Tibial nerve (tissue), 4 donors: ENCODE measurements at regions not wholly inside any gene's neighbourhood (a gene's known extent, or its start where the extent isn't known, plus 50 kb on each side); places are given as distances from the start of the nearest gene placed in this dataset.

Experiments used
- DNase-seq, 2 donors: peaks; one replicate each; pipeline ENCODE4 v3.0.0-alpha.2; 2019; ENCODE audit warnings: low spot score in 2 of 2
- H3K27ac ChIP-seq, 4 donors: fragments of 200-600 bp; sonication (generic) in 3 of 4; one replicate each; pipeline ENCODE4 v1.5.1; 2017 to 2019; ENCODE audit warnings: mild to moderate bottlenecking in 1 of 4
- H3K27me3 ChIP-seq, 2 donors: fragments of 200-600 bp; sonication (generic) in 1 of 2; one replicate each; pipeline versions ENCODE4 v1.5.1 to v1.6.0; 2017 to 2019
- H3K36me3 ChIP-seq, 3 donors: fragments of 200-600 bp; sonication (generic); one replicate each; pipeline ENCODE4 v1.5.1; 2018 to 2019
- H3K4me1 ChIP-seq, 4 donors: fragments of 200-600 bp; sonication (generic) in 3 of 4; one replicate each; pipeline ENCODE4 v1.5.1; 2017 to 2019
- H3K4me3 ChIP-seq, 4 donors: fragments of 200-600 bp; sonication (generic) in 3 of 4; one replicate each; pipeline ENCODE4 v1.5.1; 2017 to 2019; ENCODE audit warnings: mild to moderate bottlenecking in 1 of 4, moderate library complexity in 1 of 4
- H3K9me3 ChIP-seq, 4 donors: fragments of 200-600 bp; sonication (generic) in 3 of 4; one replicate each; pipeline ENCODE4 v1.5.1; 2017 to 2019
- CTCF ChIP-seq, 5 experiments: fragments of 200-600 bp in 3 of 5; fragments of 450-650 bp in 2 of 5; sonication (generic) in 3 of 5; IDR thresholded peaks; one replicate each; pipeline ENCODE4 v1.5.1; 2016 to 2019; ENCODE audit warnings: antibody characterized with exemption in 5 of 5, mild to moderate bottlenecking in 3 of 5, moderate library complexity in 2 of 5
- EP300 ChIP-seq, 2 donors: sonication (generic); formaldehyde crosslinking; IDR thresholded peaks; one replicate each; pipeline ENCODE4 v1.6.1; 2017; ENCODE audit warnings: antibody characterized with exemption in 2 of 2, mild to moderate bottlenecking in 1 of 2
- POLR2A ChIP-seq, 2 donors: fragments of 450-650 bp; IDR thresholded peaks; one replicate each; pipeline ENCODE4 v1.6.1; 2017; ENCODE audit warnings: antibody characterized with exemption in 2 of 2, mild to moderate bottlenecking in 2 of 2, moderate library complexity in 2 of 2
- WGBS, 2 donors: methylation state at CpG; one replicate each; pipeline ENCODE4 v1.1.5; 2018; 5-methylcytosine and 5-hydroxymethylcytosine counted together

GRCh38 chr1:5632224-5632623, 360.0 kb downstream of the NPHP4 start:
- no peaks in the 10 kb centered on the region for H3K36me3 ChIP-seq
- H3K9me3 ChIP-seq, result peaks cover 0 to 3% (median 0%) of the 10 kb centered on the region in 4 donors
- no peak overlapping the region for H3K27ac ChIP-seq
- H3K4me1 ChIP-seq, result no peaks in the 10 kb centered on the region
- 22 to 24% methylated on average over 4 of the region's 4 CpGs for WGBS, 2 donors
- TF ChIP-seq POLR2A (IDR thresholded peaks at IDR 0.05) (no peak), EP300 (IDR thresholded peaks at IDR 0.05) (no peak), CTCF (IDR thresholded peaks at IDR 0.05) (no peak)
- no peak overlapping the region for H3K4me3 ChIP-seq
- H3K27me3 ChIP-seq, result peaks cover 0 to 7% of the 10 kb centered on the region in 2 donors
- DNase-seq, result no peak

DNA sequence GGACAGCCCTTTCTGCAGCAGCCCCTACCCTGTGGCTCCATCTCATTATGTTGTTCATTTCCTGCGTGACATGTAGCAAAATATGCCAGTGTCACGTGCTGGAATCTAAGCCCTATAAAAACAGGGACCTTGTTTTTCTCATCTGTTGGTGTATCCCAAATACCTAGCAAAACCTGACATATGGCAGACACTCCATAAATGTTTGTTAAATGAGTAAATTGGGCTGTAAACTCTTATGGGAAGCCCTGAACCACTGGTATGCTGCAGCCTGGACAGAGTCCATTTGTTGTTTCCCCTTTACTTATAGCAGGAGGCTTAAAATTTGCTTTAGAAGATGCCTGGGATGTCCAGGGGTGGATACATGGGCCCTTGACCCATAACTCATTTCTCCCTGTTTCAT, 363.8 kb downstream of the NPHP4 start:
- TF ChIP-seq EP300 (IDR thresholded peaks at IDR 0.05), result no peak
- no peak for TF ChIP-seq POLR2A (IDR thresholded peaks at IDR 0.05)
- no peak for TF ChIP-seq CTCF (IDR thresholded peaks at IDR 0.05)
- 49 to 57% methylated on average over 2 of the region's 2 CpGs for WGBS, 2 donors
- H3K27me3 ChIP-seq, result no peaks in the 10 kb centered on the region
- H3K9me3 ChIP-seq, result peaks cover 0 to 4% (median 0%) of the 10 kb centered on the region in 4 donors
- H3K36me3 ChIP-seq, result no peaks in the 10 kb centered on the region
- no peak overlapping the region for H3K27ac ChIP-seq
- DNase-seq, result no peak
- no peak overlapping the region for H3K4me3 ChIP-seq
- H3K4me1 ChIP-seq, result no peaks in the 10 kb centered on the region

GRCh38 chr1:5623399-5623798, 368.8 kb downstream of the NPHP4 start:
- Histone ChIP-seq H3K36me3 (no peaks in the 10 kb centered on the region), H3K4me1 (no peaks in the 10 kb centered on the region), H3K27me3 (no peaks in the 10 kb centered on the region), H3K4me3 (no peak overlapping the region), H3K9me3 (peaks cover 0 to 4% (median 0%) of the 10 kb centered on the region in 4 donors), H3K27ac (no peak overlapping the region)
- DNase-seq, result no peak
- WGBS, 2 donors, result 56 to 79% methylated on average over 6 of the region's 6 CpGs
- no peak for TF ChIP-seq POLR2A (IDR thresholded peaks at IDR 0.05)
- TF ChIP-seq EP300 (IDR thresholded peaks at IDR 0.05), result peak in 1 of 2 donors; percentile 31

- Histone ChIP-seq H3K36me3 (no peaks in the 10 kb centered on the region), H3K27me3 (no peaks in the 10 kb centered on the region), H3K9me3 (peaks cover 0 to 4% (median 0%) of the 10 kb centered on the region in 4 donors), H3K4me3 (no peak overlapping the region), H3K27ac (no peak overlapping the region), H3K4me1 (no peaks in the 10 kb centered on the region)
- 61 to 63% methylated on average over 7 of the region's 7 CpGs for WGBS, 2 donors
- no peak for DNase-seq
- TF ChIP-seq CTCF (IDR thresholded peaks at IDR 0.05) (no peak), EP300 (IDR thresholded peaks at IDR 0.05) (peak in 1 of 2 donors; percentile 57)
Observed at GRCh38 chr1:5622412-5622811, 369.8 kb downstream of the NPHP4 start.

- H3K27me3 ChIP-seq, result no peaks in the 10 kb centered on the region
- DNase-seq, result no peak
- no peaks in the 10 kb centered on the region for H3K4me1 ChIP-seq
- 79 to 85% methylated on average over 8 of the region's 8 CpGs for WGBS, 2 donors
- no peak overlapping the region for H3K27ac ChIP-seq
- H3K36me3 ChIP-seq, result no peaks in the 10 kb centered on the region
- H3K4me3 ChIP-seq, result no peak overlapping the region
- H3K9me3 ChIP-seq, result no peaks in the 10 kb centered on the region
- TF ChIP-seq EP300 (IDR thresholded peaks at IDR 0.05), result no peak
- TF ChIP-seq CTCF (IDR thresholded peaks at IDR 0.05), result no peak
- no peak for TF ChIP-seq POLR2A (IDR thresholded peaks at IDR 0.05)
Observed at GRCh38 chr1:5621692-5622091, 370.5 kb downstream of the NPHP4 start.

DNA sequence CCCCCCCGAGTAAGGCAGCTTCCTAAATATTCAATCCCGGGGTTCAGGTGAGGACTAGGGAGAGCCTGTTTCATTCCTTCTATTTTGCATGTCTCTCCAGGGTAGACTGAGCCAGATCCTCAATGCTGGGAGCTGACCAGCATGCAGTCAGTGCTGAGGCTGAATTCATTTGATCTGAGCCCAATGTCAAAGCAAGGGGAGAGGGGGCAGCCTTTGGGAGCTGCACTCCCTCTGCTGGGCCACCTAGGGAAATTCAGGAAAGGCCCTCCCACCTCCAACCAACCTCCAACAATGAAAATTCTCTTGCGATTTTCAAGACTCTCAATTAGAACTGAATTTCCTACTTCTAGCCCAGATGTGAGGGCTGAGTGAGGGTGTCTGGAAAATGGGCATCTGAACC, 371.2 kb downstream of the NPHP4 start:
- no peak for DNase-seq
- Histone ChIP-seq H3K4me1 (no peaks in the 10 kb centered on the region), H3K9me3 (no peaks in the 10 kb centered on the region), H3K27ac (no peak overlapping the region), H3K36me3 (no peaks in the 10 kb centered on the region), H3K4me3 (no peak overlapping the region), H3K27me3 (no peaks in the 10 kb centered on the region)
- 17 to 27% methylated on average over 3 of the region's 3 CpGs for WGBS, 2 donors
- TF ChIP-seq CTCF (IDR thresholded peaks at IDR 0.05) (peak in 1 of 5 experiments; percentile 19), POLR2A (IDR thresholded peaks at IDR 0.05) (no peak), EP300 (IDR thresholded peaks at IDR 0.05) (no peak)
